ENCODE measurements at regions not wholly inside any gene's neighbourhood (a gene's known extent, or its start where the extent isn't known, plus 50 kb on each side); places are given as distances from the start of the nearest gene placed in this dataset.

- FAIRE-seq = no peak
- TF ChIP-seq, protein P1, sequence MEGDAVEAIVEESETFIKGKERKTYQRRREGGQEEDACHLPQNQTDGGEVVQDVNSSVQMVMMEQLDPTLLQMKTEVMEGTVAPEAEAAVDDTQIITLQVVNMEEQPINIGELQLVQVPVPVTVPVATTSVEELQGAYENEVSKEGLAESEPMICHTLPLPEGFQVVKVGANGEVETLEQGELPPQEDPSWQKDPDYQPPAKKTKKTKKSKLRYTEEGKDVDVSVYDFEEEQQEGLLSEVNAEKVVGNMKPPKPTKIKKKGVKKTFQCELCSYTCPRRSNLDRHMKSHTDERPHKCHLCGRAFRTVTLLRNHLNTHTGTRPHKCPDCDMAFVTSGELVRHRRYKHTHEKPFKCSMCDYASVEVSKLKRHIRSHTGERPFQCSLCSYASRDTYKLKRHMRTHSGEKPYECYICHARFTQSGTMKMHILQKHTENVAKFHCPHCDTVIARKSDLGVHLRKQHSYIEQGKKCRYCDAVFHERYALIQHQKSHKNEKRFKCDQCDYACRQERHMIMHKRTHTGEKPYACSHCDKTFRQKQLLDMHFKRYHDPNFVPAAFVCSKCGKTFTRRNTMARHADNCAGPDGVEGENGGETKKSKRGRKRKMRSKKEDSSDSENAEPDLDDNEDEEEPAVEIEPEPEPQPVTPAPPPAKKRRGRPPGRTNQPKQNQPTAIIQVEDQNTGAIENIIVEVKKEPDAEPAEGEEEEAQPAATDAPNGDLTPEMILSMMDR (IDR thresholded peaks at IDR 0.05; ENCODE audit: insufficient read depth, low read length, severe bottlenecking) = no peak
- H3K4me3 ChIP-seq (ENCODE audit: low read depth, low read length) = no peak overlapping the region
- H3K27me3 ChIP-seq (ENCODE audit: control insufficient read depth, insufficient read depth, low read length) = no peaks in the 10 kb centered on the region
- DNase-seq (ENCODE audit: low read depth) = no peak
- no peaks in the 10 kb centered on the region for H3K36me3 ChIP-seq (ENCODE audit: control insufficient read depth, insufficient read depth, low read length)
Measured at GRCh38 chr10:88092973-88093372, 229.5 kb downstream of the PTEN start.

DNA sequence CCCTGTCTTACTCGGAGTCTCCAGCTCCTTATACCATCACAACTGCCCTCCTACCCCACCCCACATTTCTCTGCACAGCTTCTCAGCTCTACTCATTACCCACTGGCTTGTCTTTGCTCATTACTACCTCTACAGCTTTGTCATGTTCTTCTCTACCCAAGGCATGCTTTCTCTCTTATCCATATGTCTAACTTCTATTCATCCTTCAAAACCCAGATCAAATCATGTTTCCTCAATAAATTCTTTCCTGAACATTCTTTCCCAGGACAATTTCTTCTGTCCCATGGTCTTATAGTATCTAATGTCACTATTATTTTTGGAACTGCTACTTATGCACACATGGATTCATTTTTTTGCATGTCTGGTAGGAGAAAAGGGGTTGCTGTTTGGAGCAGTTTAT lies 231.4 kb downstream of the PTEN start:
- no peaks in the 10 kb centered on the region for H3K27me3 ChIP-seq (ENCODE audit: control insufficient read depth, insufficient read depth, low read length)
- no peak overlapping the region for H3K4me3 ChIP-seq (ENCODE audit: low read depth, low read length)
- TF ChIP-seq, protein P1 (IDR thresholded peaks at IDR 0.05; ENCODE audit: insufficient read depth, low read length, severe bottlenecking) = no peak
- no peak for FAIRE-seq
- no peak for DNase-seq (ENCODE audit: low read depth)
- H3K36me3 ChIP-seq (ENCODE audit: control insufficient read depth, insufficient read depth, low read length) = no peaks in the 10 kb centered on the region

GRCh38 chr10:88095223-88095721 lies 231.8 kb downstream of the PTEN start:
- Histone ChIP-seq H3K4me3 (ENCODE audit: low read depth, low read length) (no peak overlapping the region), H3K27me3 (ENCODE audit: control insufficient read depth, insufficient read depth, low read length) (no peaks in the 10 kb centered on the region), H3K36me3 (ENCODE audit: control insufficient read depth, insufficient read depth, low read length) (no peaks in the 10 kb centered on the region)
- FAIRE-seq (peak; percentile 62), DNase-seq (ENCODE audit: low read depth) (peak; percentile 97)
- TF ChIP-seq, protein P1 (IDR thresholded peaks at IDR 0.05; ENCODE audit: insufficient read depth, low read length, severe bottlenecking) = no peak

- Histone ChIP-seq H3K36me3 (ENCODE audit: control insufficient read depth, insufficient read depth, low read length) (no peaks in the 10 kb centered on the region), H3K4me3 (ENCODE audit: low read depth, low read length) (no peak overlapping the region), H3K27me3 (ENCODE audit: control insufficient read depth, insufficient read depth, low read length) (no peaks in the 10 kb centered on the region)
- DNase-seq (ENCODE audit: low read depth) = no peak
- TF ChIP-seq, protein P1 (IDR thresholded peaks at IDR 0.05; ENCODE audit: insufficient read depth, low read length, severe bottlenecking) = no peak
- no peak for FAIRE-seq
Measured at GRCh38 chr10:88095778-88096431, 232.5 kb downstream of the PTEN start.

GRCh38 chr10:88097092-88097516 lies 233.7 kb downstream of the PTEN start:
- H3K36me3 ChIP-seq (ENCODE audit: control insufficient read depth, insufficient read depth, low read length) = no peaks in the 10 kb centered on the region
- FAIRE-seq (no peak), DNase-seq (ENCODE audit: low read depth) (no peak)
- H3K27me3 ChIP-seq (ENCODE audit: control insufficient read depth, insufficient read depth, low read length) = no peaks in the 10 kb centered on the region
- H3K4me3 ChIP-seq (ENCODE audit: low read depth, low read length) = no peak overlapping the region
- TF ChIP-seq, protein P1 (IDR thresholded peaks at IDR 0.05; ENCODE audit: insufficient read depth, low read length, severe bottlenecking) = no peak

DNA sequence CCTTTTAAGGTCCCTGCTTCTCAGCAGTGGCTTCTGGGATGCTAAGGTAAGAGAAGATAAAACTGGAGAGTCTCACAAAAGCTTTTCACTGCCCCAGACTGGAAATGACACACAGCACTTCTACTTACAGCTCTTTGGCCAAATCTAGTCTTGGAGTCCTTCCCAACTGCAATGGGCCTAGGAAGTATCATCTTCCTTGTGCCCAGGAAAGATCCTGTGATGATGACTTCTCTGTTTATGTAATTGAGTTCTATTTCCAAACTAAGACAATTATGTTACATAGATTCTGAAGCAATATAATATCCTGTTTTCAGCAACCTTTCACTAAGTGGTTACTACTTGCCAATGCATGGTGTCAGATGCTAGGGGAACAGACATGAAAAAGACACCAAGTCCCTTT lies 234.1 kb downstream of the PTEN start:
- FAIRE-seq = no peak
- TF ChIP-seq, protein P1 (IDR thresholded peaks at IDR 0.05; ENCODE audit: insufficient read depth, low read length, severe bottlenecking) = no peak
- no peaks in the 10 kb centered on the region for H3K36me3 ChIP-seq (ENCODE audit: control insufficient read depth, insufficient read depth, low read length)
- no peaks in the 10 kb centered on the region for H3K27me3 ChIP-seq (ENCODE audit: control insufficient read depth, insufficient read depth, low read length)
- no peak overlapping the region for H3K4me3 ChIP-seq (ENCODE audit: low read depth, low read length)
- no peak for DNase-seq (ENCODE audit: low read depth)
